ENCODE measurements at regions not wholly inside any gene's neighbourhood (a gene's known extent, or its start where the extent isn't known, plus 50 kb on each side); places are given as distances from the start of the nearest gene placed in this dataset.
"Not testable (repeated sequence)": the region's sequence is repeated elsewhere in the genome, so short reads cannot be mapped to it uniquely, and the experiment has no call there.

DNA sequence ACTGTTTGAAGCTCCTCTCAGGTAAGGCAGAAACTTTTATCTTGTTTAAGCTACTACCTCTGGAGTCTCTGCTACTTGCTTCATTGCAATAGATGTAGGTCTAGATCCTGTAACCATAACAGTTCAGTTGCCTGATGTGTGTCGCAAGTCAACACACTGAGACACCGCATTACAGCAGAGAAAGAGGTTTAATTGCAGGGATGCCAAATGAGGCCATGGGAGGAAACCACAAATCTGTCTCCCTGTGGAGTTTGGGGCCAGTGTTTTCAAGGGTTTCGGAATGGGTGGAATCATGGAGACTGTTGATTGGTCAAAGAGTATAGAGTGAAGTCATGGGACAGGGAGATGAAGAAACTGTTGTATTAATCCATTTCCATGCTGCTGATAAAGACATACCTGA is 57.1 kb upstream of the RBM24 start:
- Histone ChIP-seq H4K8ac (replicated peaks; ENCODE audit: insufficient read length, low read depth, low read length) (no peak overlapping the region), H3K14ac (ENCODE audit: insufficient read depth, low read length) (no peak overlapping the region), H3K9ac (ENCODE audit: extremely low read depth, insufficient read length, low read length) (no peak overlapping the region), H3K4me2 (ENCODE audit: insufficient read depth, insufficient read length, low read length) (no peak overlapping the region), H2BK120ac (ENCODE audit: low read depth, low read length, poor library complexity, severe bottlenecking) (no peak overlapping the region), H4K5ac (ENCODE audit: insufficient read length, low read depth, low read length) (no peak overlapping the region), H2AK5ac (ENCODE audit: insufficient read length, low read length) (no peak overlapping the region), H3K79me1 (ENCODE audit: insufficient read depth, low read depth, low read length, poor library complexity, severe bottlenecking) (no peaks in the 10 kb centered on the region), H3T11ph (ENCODE audit: low read length) (no peak overlapping the region), H3K56ac (ENCODE audit: insufficient read length, low read depth, low read length) (no peak overlapping the region), H2BK12ac (ENCODE audit: insufficient read length, low read depth, low read length) (no peak overlapping the region), H2BK20ac (ENCODE audit: low read depth, low read length, poor library complexity, severe bottlenecking) (no peak overlapping the region), H4K91ac (ENCODE audit: insufficient read length, low read depth, low read length) (no peak overlapping the region), H3K9me3 (ENCODE audit: control insufficient read depth, low read depth, low read length) (no peaks in the 10 kb centered on the region), H2BK5ac (ENCODE audit: insufficient read length, low read length) (no peak overlapping the region), H3K18ac (ENCODE audit: insufficient read length, low read depth, low read length) (no peak overlapping the region), H3K4ac (ENCODE audit: low read depth, low read length) (no peak overlapping the region), H3K27ac (ENCODE audit: insufficient read length, low read depth, low read length) (no peak overlapping the region), H3K4me1 (ENCODE audit: insufficient read depth, low read length) (no peaks in the 10 kb centered on the region), H3K23me2 (ENCODE audit: insufficient read length, low read depth, low read length, poor library complexity, severe bottlenecking) (no peaks in the 10 kb centered on the region), H3K23ac (ENCODE audit: insufficient read length, low read depth, low read length) (no peak overlapping the region), H3K79me2 (ENCODE audit: insufficient read depth, low read length) (no peaks in the 10 kb centered on the region), H4K20me1 (ENCODE audit: control insufficient read depth, insufficient read depth, insufficient read length) (no peaks in the 10 kb centered on the region), H3K27me3 (ENCODE audit: insufficient read depth, low read length) (no peaks in the 10 kb centered on the region), H2BK15ac (ENCODE audit: low read depth, low read length) (no peak overlapping the region), H2AFZ (ENCODE audit: low read length) (no peak overlapping the region)
- H3K4me3 Mint-ChIP-seq, result no peak overlapping the region
- WGBS (ENCODE audit: extremely low coverage, insufficient read length, low lambda C conversion rate), result no CpG with 5 or more reads among the region's 3 CpGs
- H3K27me3 Mint-ChIP-seq (ENCODE audit: low read depth), result no peaks in the 10 kb centered on the region; the same call in 1 of the 2 replicates
- peaks cover 4 to 11% of the 10 kb centered on the region in 2 experiments; a peak in 2 of 4 replicates for H3K4me1 Mint-ChIP-seq
- peaks cover 9 to 13% of the 10 kb centered on the region in 2 experiments for H3K9me3 Mint-ChIP-seq
- H3K36me3 Mint-ChIP-seq (ENCODE audit: insufficient read depth in 1 of 3, low read depth in 3 of 3), result peaks cover 0 to 7% (median 4%) of the 10 kb centered on the region in 3 experiments; a peak in 2 of 7 replicates
- no peak overlapping the region for H3K27ac Mint-ChIP-seq
- TF ChIP-seq, protein P1, sequence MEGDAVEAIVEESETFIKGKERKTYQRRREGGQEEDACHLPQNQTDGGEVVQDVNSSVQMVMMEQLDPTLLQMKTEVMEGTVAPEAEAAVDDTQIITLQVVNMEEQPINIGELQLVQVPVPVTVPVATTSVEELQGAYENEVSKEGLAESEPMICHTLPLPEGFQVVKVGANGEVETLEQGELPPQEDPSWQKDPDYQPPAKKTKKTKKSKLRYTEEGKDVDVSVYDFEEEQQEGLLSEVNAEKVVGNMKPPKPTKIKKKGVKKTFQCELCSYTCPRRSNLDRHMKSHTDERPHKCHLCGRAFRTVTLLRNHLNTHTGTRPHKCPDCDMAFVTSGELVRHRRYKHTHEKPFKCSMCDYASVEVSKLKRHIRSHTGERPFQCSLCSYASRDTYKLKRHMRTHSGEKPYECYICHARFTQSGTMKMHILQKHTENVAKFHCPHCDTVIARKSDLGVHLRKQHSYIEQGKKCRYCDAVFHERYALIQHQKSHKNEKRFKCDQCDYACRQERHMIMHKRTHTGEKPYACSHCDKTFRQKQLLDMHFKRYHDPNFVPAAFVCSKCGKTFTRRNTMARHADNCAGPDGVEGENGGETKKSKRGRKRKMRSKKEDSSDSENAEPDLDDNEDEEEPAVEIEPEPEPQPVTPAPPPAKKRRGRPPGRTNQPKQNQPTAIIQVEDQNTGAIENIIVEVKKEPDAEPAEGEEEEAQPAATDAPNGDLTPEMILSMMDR (conservative IDR thresholded peaks at IDR 0.05), result no peak
- no peak for DNase-seq

DNA sequence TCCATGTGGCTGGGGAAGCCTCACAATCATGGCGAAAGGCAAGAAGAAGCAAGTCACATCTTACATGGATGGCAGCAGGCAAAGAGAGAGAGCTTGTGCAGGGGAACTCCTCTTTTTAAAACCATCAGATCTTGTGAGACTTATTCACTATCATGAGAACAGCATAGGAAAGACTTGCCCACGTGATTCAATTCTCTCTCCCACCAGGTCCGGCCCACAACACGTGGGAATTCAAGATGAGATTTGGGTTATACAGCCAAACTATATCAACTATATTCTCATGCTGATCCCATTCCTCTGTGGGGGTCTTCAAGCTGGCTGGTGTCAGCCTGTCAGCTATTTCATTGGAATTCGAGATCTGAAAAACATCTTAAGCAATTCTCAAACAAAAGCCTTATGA is 56.7 kb upstream of the RBM24 start:
- H2BK15ac ChIP-seq (ENCODE audit: low read depth, low read length); H3K23ac ChIP-seq (ENCODE audit: insufficient read length, low read depth, low read length); H2BK120ac ChIP-seq (ENCODE audit: low read depth, low read length, poor library complexity, severe bottlenecking); H3K4ac ChIP-seq (ENCODE audit: low read depth, low read length); H3K27ac Mint-ChIP-seq; H3T11ph ChIP-seq (ENCODE audit: low read length); H3K27ac ChIP-seq (ENCODE audit: insufficient read length, low read depth, low read length); DNase-seq; H3K56ac ChIP-seq (ENCODE audit: insufficient read length, low read depth, low read length); H3K18ac ChIP-seq (ENCODE audit: insufficient read length, low read depth, low read length); H3K27me3 ChIP-seq (ENCODE audit: insufficient read depth, low read length); H3K79me2 ChIP-seq (ENCODE audit: insufficient read depth, low read length); H3K4me3 Mint-ChIP-seq; H3K9me3 ChIP-seq (ENCODE audit: control insufficient read depth, low read depth, low read length); H3K36me3 Mint-ChIP-seq (ENCODE audit: insufficient read depth in 1 of 3, low read depth in 3 of 3); H3K79me1 ChIP-seq (ENCODE audit: insufficient read depth, low read depth, low read length, poor library complexity, severe bottlenecking); H2BK12ac ChIP-seq (ENCODE audit: insufficient read length, low read depth, low read length); H4K5ac ChIP-seq (ENCODE audit: insufficient read length, low read depth, low read length); H3K4me2 ChIP-seq (ENCODE audit: insufficient read depth, insufficient read length, low read length); H3K14ac ChIP-seq (ENCODE audit: insufficient read depth, low read length); H3K23me2 ChIP-seq (ENCODE audit: insufficient read length, low read depth, low read length, poor library complexity, severe bottlenecking); H4K8ac ChIP-seq (replicated peaks; ENCODE audit: insufficient read length, low read depth, low read length); H2AFZ ChIP-seq (ENCODE audit: low read length); H4K91ac ChIP-seq (ENCODE audit: insufficient read length, low read depth, low read length); H3K4me1 ChIP-seq (ENCODE audit: insufficient read depth, low read length); H2BK20ac ChIP-seq (ENCODE audit: low read depth, low read length, poor library complexity, severe bottlenecking); H3K9ac ChIP-seq (ENCODE audit: extremely low read depth, insufficient read length, low read length); H3K27me3 Mint-ChIP-seq (ENCODE audit: low read depth); H2BK5ac ChIP-seq (ENCODE audit: insufficient read length, low read length); H2AK5ac ChIP-seq (ENCODE audit: insufficient read length, low read length); H4K20me1 ChIP-seq (ENCODE audit: control insufficient read depth, insufficient read depth, insufficient read length): not testable (repeated sequence)
- peaks cover 4 to 11% of the 10 kb centered on the region in 2 experiments; a peak in 2 of 4 replicates for H3K4me1 Mint-ChIP-seq
- no CpG with 5 or more reads among the region's 5 CpGs for WGBS (ENCODE audit: extremely low coverage, insufficient read length, low lambda C conversion rate)
- H3K9me3 Mint-ChIP-seq, result peaks cover 9 to 13% of the 10 kb centered on the region in 2 experiments

All from H9 (cell line).